ENCODE measurements at regions not wholly inside any gene's neighbourhood (a gene's known extent, or its start where the extent isn't known, plus 50 kb on each side); places are given as distances from the start of the nearest gene placed in this dataset.

DNA sequence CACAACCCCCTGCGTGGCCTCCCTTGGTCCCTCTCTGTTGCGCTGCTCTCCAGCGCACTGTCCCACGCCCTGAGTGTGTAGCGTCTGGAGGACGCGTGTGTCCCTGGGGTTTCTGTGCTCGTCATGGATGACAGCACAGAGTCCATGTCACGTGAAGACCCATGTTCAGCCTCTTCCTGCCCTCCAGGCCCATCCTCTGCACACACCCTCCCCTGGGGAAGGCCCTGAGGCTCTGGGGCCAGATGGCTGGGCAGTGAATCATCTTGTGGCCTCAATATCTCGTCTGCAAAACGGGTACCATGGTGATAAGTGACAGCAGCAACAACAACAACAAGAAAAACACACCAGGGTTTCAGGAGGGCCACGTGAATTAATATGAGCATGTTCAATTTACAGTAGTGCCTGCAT, 71.5 kb upstream of the ARHGEF7 start:
- Histone ChIP-seq H3K27me3 (replicated peaks; ENCODE audit: control insufficient read depth, insufficient read depth, low read length) (peaks cover 2% of the 10 kb centered on the region), H3K4me3 (ENCODE audit: low read depth, low read length) (no peak overlapping the region), H3K36me3 (ENCODE audit: control insufficient read depth, insufficient read depth, low read length) (no peaks in the 10 kb centered on the region), H3K4me1 (no peaks in the 10 kb centered on the region), H3K9me3 (no peaks in the 10 kb centered on the region)
- BruUV-seq (replicated peaks), result no TSS peak
- no peaks in the 10 kb centered on the region for H3K36me3 Mint-ChIP-seq (ENCODE audit: insufficient read depth, unreplicated experiment)
- ChIA-PET CTCF (no interaction called here), POLR2A (no interaction called here)
- intact Hi-C loops (cut with micrococcal nuclease; ENCODE audit: unreplicated experiment), result no loop called here
- no peak overlapping the region for H3K27ac Mint-ChIP-seq (ENCODE audit: unreplicated experiment)
- no peak for DNase-seq
- H3K4me1 Mint-ChIP-seq (ENCODE audit: low read depth, unreplicated experiment), result no peaks in the 10 kb centered on the region
- no peak overlapping the region for H3K4me3 Mint-ChIP-seq (ENCODE audit: unreplicated experiment)
- H3K9me3 Mint-ChIP-seq (ENCODE audit: unreplicated experiment), result no peaks in the 10 kb centered on the region
- TF ChIP-seq, protein P1, sequence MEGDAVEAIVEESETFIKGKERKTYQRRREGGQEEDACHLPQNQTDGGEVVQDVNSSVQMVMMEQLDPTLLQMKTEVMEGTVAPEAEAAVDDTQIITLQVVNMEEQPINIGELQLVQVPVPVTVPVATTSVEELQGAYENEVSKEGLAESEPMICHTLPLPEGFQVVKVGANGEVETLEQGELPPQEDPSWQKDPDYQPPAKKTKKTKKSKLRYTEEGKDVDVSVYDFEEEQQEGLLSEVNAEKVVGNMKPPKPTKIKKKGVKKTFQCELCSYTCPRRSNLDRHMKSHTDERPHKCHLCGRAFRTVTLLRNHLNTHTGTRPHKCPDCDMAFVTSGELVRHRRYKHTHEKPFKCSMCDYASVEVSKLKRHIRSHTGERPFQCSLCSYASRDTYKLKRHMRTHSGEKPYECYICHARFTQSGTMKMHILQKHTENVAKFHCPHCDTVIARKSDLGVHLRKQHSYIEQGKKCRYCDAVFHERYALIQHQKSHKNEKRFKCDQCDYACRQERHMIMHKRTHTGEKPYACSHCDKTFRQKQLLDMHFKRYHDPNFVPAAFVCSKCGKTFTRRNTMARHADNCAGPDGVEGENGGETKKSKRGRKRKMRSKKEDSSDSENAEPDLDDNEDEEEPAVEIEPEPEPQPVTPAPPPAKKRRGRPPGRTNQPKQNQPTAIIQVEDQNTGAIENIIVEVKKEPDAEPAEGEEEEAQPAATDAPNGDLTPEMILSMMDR (IDR thresholded peaks at IDR 0.05; ENCODE audit: insufficient read depth in 1 of 2, low read depth in 1 of 2, low read length in 1 of 2, severe bottlenecking in 1 of 2, unreplicated experiment in 1 of 2), result no peak
- peaks cover 11% of the 10 kb centered on the region for H3K27me3 Mint-ChIP-seq (ENCODE audit: insufficient read depth, unreplicated experiment)

DNA sequence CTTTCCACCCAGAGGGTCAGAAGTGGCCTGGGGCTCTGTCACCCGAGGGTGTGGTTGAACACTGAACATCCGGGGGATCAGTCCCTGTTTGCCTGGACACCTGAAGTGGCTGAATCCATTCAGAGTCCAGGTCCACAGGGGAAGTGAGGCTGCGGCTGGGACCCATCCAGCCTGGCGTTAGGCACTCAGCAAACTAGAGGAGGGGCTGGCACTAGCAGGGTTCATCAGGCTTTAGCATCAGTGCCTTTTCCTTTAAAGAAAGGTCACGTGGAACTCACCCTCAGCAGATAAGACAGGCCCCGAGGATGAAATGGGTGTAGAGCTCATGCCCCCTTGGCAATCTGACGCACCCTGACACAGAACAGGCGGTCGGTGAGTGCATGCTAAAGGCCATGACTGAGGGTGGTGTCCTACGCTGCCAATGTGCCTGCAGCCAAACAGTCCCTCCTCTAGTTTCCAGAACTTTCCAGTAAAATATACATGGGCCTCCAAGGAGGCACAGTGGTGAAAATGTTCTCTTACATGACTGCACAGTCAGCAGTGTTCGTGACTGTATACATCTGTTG, 72.4 kb upstream of the ARHGEF7 start:
- no peaks in the 10 kb centered on the region for H3K9me3 ChIP-seq
- H3K36me3 ChIP-seq (ENCODE audit: control insufficient read depth, insufficient read depth, low read length), result no peaks in the 10 kb centered on the region
- peaks cover 2% of the 10 kb centered on the region for H3K27me3 ChIP-seq (replicated peaks; ENCODE audit: control insufficient read depth, insufficient read depth, low read length)
- Mint-ChIP-seq H3K27ac (ENCODE audit: unreplicated experiment) (no peak overlapping the region), H3K27me3 (ENCODE audit: insufficient read depth, unreplicated experiment) (peaks cover 12% of the 10 kb centered on the region), H3K9me3 (ENCODE audit: unreplicated experiment) (no peaks in the 10 kb centered on the region), H3K4me3 (ENCODE audit: unreplicated experiment) (no peak overlapping the region), H3K4me1 (ENCODE audit: low read depth, unreplicated experiment) (no peaks in the 10 kb centered on the region), H3K36me3 (ENCODE audit: insufficient read depth, unreplicated experiment) (no peaks in the 10 kb centered on the region)
- H3K4me1 ChIP-seq, result no peaks in the 10 kb centered on the region
- no TSS peak for BruUV-seq (replicated peaks)
- H3K4me3 ChIP-seq (ENCODE audit: low read depth, low read length), result no peak overlapping the region
- POLR2A ChIA-PET, result no interaction called here
- intact Hi-C loops (cut with micrococcal nuclease; ENCODE audit: unreplicated experiment), result no loop called here
- CTCF ChIA-PET, result no interaction called here
- no peak for DNase-seq
- TF ChIP-seq, protein P1 (IDR thresholded peaks at IDR 0.05; ENCODE audit: insufficient read depth in 1 of 2, low read depth in 1 of 2, low read length in 1 of 2, severe bottlenecking in 1 of 2, unreplicated experiment in 1 of 2), result no peak

DNA sequence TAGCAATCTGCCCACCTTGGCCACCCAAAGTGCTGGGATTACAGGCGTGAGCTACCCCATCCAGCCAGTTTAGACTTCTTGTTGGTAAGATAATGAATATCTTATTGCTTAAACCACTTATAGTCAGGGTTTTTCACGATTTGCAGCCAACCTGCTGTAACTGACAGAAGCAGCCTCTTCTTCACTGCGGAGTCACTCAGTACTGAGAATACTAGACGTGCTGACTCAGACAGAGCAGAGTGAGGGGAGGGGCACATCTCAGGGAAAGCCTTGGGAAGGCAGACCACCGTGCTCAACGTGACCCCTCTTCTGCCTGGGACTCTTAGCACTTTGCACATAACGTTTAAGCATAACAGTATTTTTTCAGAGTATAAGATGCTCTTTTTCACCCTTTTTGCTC, 74.3 kb upstream of the ARHGEF7 start:
- no peaks in the 10 kb centered on the region for H3K9me3 Mint-ChIP-seq (ENCODE audit: unreplicated experiment)
- intact Hi-C loops (cut with micrococcal nuclease; ENCODE audit: unreplicated experiment), result no loop called here
- Histone ChIP-seq H3K9me3 (no peaks in the 10 kb centered on the region), H3K4me3 (ENCODE audit: low read depth, low read length) (no peak overlapping the region), H3K4me1 (no peaks in the 10 kb centered on the region), H3K27me3 (replicated peaks; ENCODE audit: control insufficient read depth, insufficient read depth, low read length) (peaks cover 2% of the 10 kb centered on the region), H3K36me3 (ENCODE audit: control insufficient read depth, insufficient read depth, low read length) (no peaks in the 10 kb centered on the region)
- ChIA-PET CTCF (no interaction called here), POLR2A (no interaction called here)
- no peaks in the 10 kb centered on the region for H3K4me1 Mint-ChIP-seq (ENCODE audit: low read depth, unreplicated experiment)
- H3K27me3 Mint-ChIP-seq (ENCODE audit: insufficient read depth, unreplicated experiment), result peaks cover 18% of the 10 kb centered on the region
- no peak overlapping the region for H3K27ac Mint-ChIP-seq (ENCODE audit: unreplicated experiment)
- BruUV-seq (replicated peaks), result no TSS peak
- TF ChIP-seq, protein P1 (IDR thresholded peaks at IDR 0.05; ENCODE audit: insufficient read depth in 1 of 2, low read depth in 1 of 2, low read length in 1 of 2, severe bottlenecking in 1 of 2, unreplicated experiment in 1 of 2), result no peak
- H3K36me3 Mint-ChIP-seq (ENCODE audit: insufficient read depth, unreplicated experiment), result no peaks in the 10 kb centered on the region
- no peak overlapping the region for H3K4me3 Mint-ChIP-seq (ENCODE audit: unreplicated experiment)
- DNase-seq, result no peak

Measured in Caco-2 (cell line).